Fibroblast of skin of abdomen (primary cell): ENCODE measurements at regions not wholly inside any gene's neighbourhood (a gene's known extent, or its start where the extent isn't known, plus 50 kb on each side); places are given as distances from the start of the nearest gene placed in this dataset.
"Not testable (repeated sequence)": the region's sequence is repeated elsewhere in the genome, so short reads cannot be mapped to it uniquely, and the experiment has no call there.

Source experiments
- DNase-seq: peaks from one replicate; pipeline ENCODE4 v3.0.0-alpha.2; 2013

DNA sequence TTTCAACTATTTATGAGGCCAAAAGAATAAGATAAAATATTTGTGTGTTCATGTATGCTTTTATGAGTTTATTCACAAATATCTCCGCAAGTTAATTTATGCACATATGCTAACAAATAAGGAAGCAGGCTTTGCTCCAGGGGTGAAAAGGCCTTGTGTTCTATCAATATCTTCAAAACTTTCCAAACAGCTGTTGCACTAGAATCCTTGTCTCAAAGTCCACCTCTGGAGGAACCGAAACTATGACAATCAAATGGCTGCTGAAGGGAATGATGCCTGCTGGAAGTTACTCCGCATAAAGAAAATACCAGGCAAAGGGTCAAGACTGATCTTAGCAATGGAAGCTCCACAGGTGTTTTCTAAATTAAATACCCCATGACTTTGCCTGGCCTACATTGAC is 145.0 kb upstream of the GHITM start:
- DNase-seq: no peak

DNA sequence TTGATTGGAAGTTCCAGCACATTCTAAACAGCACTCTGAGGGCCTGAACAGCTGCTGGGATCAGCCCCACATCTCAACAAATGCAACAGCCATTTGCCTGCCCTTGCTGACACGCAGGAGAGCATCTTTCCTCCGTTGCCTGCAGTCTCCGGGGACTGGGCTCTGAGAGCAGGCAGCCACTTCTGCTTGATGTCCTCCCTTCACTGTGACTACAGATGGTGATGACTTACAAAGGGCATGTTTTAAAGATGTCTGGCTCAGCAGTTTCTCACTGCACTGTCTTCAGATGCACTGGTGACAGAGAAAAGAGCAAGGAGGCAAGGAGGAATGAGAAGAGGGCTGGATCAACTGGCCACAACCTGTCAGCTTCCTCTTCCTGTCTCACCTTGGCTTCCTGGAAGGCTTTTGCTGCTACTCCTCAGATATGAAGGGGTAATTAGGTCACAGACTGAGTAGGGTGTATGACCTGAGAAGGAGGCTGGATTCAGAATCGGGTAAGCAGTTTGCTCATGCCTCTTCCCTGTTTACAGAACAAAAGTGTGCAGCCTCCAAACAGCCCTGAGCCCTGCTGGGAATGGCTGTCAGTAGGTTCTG is 143.5 kb upstream of the GHITM start:
- DNase-seq: no peak

DNA sequence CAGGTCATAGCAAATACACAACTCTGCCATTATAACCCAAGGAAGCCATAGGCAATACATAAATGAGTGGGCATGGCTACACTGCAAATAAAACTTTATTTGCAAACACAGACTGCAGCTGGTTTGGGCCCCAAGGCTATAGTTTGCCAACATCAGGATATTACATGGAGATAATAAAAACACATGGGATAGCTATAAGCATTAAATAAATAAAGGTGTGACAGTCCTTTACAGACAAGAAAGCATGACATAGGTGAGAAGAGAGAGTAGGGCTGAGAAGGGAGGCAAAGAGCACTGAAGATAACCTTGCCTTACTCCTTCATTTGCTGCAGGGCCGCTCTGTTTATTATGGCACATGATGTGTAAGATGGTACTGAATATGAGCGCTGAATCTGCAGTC is 135.1 kb upstream of the GHITM start:
- no peak for DNase-seq

DNA sequence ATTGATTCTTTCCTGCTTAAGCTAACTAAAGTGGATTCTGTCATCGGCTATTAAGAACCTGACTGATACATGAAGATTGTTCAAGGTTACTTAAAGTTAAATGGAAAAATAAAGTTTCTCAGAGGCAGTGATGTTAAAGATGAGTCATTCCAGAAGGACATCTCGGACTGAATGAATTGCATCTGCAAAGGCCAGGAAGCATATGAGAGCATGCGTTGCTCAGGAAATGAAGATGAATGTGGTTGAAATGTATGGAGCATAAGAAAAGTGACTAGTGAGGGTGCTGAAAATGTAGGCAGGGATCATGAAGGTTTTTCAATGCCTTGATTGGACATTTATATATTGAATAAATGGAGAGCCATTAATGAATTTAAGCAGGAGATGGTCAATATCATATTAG is 133.9 kb upstream of the GHITM start:
- DNase-seq: no peak

DNA sequence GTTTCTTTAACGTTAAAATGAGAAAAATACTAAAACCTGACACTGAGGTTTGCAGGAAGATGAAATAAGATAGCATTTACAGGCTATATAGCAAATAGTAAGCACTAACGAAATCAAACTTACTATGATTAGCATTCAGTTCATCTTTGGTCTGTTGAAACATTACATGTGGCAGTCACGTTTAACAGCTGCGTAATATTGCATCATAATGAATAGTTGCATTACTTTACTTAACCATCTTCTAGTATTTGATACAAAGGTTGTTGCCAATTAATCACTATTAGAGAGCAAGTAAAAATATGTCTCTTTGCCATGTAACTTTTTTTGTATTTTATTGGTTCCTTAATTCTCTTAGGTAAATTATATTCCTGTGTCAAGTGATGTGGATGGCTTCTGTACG is 131.8 kb upstream of the GHITM start:
- no peak for DNase-seq

DNA sequence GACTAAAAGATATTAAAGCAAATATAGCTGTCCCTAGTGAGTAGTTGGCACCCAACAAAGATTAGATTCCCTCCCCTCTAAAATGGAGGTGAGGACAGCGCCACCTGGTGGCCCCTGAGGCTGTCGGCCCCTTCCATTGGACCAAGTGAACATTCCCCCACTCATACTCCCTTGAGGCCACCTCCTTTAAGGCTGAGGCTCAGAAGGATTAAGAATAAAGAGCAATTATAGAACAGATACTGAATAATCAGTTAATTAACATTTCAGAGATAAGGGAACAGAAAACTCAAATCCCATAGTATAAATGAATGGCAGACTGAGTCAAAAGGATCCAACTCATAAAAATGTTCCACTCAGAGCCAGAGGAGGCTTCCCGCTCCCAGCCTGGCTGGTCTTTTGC is 130.4 kb upstream of the GHITM start:
- DNase-seq: no peak

DNA sequence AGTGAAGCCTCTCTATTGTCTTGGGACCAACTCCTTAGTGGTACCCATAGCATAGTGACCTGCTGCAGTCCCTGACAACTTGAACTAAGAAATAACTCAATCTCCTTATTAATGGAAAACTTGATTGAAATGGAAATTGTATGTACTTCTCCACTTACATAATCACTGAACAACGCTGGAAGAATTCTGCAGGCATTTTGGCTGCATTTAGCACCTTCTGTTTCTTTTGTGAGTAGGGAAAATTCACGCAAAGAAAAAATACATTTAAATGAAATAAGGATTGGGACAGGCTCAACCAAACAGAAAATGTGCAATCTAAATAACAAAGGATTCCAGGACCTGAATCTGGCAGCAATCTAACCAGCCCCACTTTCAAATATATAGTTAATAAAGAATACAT is 126.9 kb upstream of the GHITM start:
- DNase-seq: no peak

DNA sequence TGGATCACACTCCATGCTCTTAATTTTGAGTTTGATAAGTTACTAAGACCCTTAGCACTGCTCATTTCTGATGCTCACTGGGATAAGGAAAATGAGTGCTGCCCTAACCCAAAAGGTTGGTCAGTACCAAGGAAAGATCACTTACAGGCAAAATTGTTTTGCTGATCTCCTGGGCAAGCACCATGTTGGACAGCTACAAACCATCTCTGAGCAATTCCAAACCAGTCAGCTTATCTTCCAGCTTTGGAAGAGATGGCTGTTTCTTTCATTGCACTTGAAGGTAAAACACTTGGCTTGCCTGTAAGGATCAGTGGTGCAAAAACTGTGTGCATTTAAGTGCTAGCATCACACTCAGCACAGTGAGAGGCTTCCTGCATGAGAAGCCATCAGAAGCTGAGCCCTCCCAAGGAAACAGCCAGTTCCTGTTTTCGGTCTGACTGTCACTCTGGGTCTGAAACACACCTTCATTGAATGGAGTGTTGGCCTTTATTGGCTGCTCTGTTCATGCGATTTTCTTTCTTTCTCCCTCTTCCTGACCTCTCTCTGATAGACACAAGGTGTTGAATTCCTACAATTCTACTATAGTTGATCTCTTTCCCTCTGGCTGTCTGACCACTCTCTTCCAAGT is 126.4 kb upstream of the GHITM start:
- DNase-seq: no peak

DNA sequence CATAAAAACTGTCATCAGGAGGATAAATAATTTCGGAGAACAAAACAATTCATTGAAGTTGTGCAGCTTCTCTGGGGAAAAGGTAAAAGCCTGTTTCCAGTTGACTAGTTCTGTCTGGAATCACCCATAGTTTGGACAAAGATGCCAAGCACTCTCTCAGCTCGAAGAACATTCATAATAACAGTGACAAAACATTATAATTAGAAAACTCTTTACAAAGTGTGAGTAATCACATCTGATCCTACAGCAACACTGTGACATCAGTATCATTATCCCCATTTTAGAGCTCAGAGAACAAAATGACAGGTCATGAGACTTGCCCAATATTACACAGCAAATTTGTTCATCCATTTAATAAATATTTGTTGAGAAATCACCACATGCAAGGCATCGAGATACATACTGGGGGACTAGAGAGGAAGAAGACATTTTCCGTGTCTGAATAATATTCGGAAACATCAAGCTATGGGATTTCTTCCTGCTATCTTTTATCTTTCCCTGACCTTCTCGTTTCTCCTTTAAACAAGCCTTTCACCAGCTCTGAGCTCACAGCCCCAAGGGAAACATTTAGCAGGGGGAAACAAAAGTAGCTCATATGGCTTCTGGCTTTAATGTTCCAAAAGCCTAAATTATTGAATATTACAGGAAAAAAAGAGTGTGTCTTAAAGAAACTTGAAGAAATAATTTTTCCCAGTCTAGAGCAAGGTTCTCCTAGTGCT is 123.3 kb upstream of the GHITM start:
- DNase-seq: no peak

DNA sequence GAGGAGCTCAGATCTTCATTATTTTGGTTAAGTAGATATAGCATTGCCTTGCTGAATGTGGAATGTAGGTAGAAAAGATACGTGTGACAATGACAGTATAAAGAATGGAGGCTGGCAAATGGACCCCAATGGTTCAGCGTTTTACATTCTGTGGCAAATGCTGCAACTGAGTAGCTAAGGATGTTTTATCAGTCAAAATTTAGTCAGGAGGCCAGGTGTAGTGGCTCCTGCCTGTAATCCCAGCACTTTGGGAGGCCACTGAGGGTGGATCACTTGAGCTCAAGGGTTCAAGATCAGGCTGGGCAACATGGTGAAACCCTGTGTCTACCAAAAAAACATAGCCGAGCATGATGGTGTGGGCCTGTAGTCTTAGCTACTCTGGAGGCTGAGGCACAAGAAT is 120.5 kb upstream of the GHITM start:
- DNase-seq: no peak

DNA sequence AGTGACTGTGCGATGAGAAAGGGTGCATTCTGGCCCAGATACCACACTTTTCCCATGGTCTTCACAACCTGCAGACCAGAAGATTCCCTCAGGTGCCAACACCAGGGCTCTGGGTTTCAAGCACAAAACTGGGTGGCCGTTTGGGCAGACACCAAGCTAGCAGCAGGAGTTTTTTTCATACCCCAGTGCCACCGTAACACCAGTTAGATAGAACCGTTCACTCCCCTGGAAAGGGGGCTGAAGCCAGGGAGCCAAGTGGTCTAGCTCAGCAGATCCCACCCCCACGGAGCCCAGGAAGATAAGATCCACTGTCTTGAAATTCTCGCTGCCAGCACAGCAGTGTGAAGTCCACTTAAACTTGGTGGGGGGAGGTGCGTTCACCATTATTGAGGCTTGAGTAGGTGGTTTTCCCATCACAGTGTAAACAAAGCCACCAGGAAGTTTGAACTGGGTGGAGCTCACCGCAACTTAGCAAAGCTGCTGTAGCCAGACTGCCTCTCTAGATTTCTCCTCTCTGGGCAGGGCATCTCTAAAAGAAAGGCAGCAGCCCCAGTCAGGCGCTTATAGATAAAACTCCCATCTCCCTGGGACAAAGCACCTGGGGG is 119.4 kb upstream of the GHITM start:
- DNase-seq: not testable (repeated sequence)

DNA sequence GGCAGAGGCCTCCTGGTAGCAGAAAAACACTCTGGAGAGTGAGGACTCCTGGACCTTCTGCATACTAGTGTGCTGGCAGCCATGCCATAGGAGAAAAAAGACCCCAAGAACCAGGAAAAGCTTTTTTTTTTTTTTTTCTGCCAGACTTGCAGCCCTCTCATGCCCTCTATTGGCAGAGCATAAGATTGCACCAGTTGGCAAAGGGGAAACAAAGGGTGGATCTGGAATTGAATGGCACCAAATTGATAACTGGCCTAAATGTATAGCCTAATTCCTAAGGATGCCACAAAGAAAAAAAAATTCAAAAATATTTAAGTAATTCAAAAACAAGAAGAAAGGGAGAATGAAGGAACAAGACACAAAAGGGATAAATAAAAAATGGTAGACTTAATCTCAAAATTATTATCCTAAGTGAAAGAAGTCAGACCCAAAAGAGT is 112.5 kb upstream of the GHITM start:
- no peak for DNase-seq

DNA sequence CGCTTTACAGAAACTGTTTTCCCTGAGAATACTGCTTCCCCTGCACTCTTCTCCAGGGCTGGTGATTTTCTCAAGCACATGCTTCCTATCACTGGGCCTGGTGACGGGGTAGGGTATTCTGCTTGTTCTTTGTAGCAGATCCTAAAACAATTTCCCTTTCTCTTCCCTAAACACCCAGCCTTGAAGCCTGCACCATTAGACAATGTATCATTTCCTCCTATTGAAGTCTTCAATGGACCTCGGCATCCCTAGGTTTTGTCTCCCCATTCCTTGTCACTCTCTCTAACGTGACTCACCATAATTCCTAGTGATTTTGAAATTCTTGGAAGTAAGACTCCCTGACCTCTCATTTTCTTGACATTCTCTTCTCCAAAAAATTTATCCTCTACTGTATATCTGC is 109.5 kb upstream of the GHITM start:
- DNase-seq: no peak

DNA sequence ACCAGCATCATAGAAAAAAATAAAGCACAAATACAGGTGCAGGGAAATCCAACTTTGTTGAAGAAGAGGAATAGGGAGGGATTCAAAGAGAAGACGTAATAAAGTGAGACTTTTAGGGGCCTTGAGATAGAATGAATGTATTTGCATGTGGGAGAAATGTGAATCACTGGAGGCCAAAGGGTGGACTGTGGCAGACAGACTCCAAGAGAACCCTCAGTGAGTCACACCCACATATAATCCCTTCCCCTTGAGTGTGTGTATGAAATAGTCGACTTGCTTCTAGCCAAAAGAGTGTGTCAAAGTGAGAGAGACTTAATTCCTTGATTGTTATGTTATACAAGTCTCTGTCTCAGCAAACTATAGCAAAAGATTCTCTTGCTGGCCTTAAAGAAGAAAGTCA is 101.3 kb upstream of the GHITM start:
- no peak for DNase-seq

DNA sequence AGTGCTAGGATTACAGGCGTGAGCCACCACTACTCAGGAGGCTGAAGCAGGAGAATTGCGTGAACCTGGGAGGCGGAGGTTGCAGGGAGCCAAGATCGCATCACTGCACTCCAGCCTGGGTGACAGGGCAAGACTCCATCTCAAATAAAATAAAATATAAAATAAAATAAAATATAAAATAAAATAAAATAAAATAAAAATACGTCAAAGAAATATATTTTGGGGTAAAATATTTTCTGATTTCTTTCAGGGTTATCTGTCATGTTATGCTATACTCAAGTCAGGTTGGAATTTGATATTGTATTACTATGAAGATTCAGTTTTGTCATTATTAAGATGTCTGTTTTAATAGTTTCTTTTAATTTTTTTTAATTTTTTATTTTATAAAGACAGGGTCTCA is 99.4 kb upstream of the GHITM start:
- DNase-seq: no peak

DNA sequence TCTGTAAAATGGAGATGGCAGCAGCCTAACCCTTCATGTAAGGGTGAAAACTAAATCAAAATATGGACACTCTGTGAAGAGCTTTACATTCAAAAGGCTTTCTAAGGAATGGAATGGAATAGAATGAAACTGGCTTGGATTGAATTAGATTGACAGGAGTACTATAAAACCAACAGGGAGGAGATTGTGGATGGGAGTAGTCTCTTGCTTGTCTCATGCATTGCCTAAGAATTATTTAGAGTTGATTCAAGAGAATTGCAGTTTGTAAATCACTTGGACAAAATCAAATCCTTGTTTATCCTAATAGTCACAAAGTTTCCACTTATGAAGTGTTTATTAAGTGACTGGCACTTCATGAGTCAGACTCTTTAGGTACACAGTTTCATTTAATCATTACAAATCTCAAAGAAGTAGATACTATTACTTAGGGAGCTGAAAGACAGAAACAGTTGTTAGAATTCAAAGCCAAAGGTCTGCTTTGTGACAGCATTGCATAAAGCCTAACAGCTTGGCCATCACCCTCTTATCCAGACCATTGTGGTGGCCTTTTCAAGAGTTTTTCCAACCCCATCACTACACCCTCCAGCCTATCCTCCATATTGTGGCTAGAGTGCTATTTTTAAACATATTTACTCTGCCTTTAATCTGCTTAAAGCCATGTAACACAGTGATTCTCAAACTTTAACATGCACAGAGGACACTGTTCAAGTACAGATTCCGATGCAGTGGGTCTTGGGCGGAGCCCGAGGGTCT is 91.9 kb upstream of the GHITM start:
- no peak for DNase-seq

DNA sequence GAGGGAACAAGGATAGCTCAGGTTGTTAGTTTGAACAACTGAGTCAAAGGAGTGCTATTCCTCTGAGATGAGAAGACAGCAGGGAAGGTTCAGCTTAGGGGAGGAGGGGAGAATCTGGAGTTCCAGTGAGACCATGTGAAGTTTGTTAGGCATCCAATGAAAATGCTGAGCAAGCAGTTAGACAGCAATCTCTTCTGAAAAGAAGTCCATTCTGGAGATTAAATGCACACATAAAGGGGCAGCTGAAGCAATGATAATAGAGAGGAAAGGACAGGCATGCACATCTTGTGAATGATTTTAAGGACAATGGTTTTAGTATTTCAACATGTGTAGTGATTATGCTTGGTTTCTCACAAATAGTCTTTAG is 89.7 kb upstream of the GHITM start:
- DNase-seq: no peak

DNA sequence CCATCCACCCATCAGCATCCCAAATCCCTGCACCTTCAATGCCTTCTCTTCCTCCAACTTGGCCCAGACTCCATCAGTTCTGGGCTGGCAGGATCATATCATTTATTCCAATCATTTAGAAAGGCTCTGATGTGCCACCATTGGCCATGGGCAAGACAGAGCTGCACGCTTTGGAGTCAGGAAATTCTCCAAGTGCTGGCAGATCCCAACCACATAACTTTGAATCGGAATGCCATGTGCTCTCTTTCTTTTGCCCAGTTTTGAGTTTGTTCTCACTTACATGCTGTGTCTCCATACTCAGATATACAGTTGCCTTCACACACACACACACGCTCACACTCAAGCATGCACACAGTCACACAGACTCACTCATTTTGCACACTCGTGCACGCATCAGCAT is 85.7 kb upstream of the GHITM start:
- no peak for DNase-seq

DNA sequence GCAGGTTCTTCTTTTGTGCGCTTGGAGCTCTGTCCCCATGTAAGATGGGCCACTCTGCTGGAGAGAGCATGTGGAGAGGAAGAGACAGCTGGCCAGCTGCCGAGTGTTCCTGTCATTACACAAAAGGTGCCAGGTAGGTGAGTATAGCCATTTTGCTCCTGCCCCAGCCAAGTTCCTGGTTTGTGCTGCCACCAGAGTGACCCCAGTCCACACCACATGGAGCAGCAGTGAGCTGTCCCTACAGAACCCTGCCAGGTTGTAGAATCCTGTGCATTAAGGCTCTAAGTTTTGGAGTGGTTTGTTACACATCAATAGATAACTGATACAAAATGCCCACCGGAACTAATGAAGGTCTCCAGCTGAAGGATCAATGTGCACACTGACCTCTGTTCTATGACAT is 84.6 kb upstream of the GHITM start:
- no peak for DNase-seq

DNA sequence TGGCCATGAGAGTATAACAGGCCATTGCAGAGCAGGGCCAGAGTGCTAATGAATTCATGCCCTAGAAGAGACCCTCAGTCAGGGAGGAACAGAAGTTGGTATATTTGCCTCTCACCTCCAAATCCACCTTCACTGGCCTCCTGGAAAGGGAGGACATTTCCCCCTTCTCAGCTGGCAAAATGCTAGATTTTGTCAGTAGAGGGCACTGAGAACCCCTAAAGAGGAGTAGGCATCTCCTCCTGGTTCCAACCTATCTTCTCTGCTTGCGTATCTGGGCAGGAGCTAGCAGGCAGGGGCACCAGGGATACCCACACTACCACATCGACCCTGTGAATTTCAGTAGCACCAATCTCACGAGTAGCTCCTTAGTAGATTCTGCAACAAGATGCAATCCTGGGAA is 79.8 kb upstream of the GHITM start:
- no peak for DNase-seq

DNA sequence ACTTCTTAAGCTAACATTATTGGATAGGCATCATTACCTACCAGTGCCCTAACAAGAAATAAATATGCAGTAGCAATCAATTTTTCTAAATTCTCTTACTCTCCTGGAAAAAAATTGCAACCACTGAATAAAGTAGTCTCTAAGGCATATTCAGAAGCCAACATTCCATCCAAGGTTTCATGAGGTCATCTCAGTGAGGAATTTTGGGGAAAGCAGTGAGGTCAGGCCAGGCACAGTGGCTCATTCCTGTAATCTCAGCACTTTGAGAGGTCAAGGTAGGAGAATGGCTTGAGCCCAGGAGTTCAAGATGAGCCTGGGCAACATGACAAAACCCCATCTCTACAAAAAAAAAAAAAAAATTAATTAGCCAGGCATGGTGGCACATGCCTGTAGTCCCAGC is 75.9 kb upstream of the GHITM start:
- no peak for DNase-seq

DNA sequence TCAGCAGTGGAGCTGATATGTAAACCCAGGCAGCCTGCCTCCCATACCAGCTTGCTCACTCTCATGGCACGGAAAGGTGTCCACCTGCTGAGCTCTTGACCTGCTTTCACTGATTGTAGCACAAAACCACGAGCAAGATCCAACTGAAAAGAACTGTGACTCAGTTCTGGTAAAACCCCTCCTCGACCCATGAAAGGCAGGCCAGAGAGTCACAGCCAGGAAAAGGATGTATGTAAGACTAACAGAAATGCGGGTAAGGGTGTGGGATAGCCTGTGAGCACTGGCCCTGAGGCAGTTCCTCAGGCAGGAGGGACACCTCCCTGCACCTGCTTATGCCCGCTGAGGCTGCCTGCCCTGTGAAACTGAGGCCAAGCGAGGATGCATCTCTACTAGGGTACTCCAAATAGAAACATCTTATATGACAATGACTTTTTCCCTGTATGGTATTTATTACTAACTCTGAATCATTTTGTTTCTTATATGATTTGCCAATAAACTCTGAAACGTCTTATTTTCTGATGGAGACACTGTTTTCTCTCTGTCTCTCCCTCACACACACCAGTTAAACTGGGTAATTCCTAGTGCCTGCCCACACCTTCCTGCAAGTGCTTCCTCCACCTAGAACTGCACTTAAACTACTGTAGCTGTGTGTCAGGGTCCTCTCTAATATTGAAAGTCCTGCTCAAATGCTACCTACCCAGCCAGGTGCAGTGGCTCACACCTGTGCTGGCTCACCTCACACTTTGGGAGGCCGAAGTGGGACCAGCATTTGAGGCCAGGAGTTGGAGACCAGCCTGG is 73.3 kb upstream of the GHITM start:
- no peak for DNase-seq
